Natural killer cell (primary cell): ENCODE measurements at regions not wholly inside any gene's neighbourhood (a gene's known extent, or its start where the extent isn't known, plus 50 kb on each side); places are given as distances from the start of the nearest gene placed in this dataset.

ENCODE experiments used
- ATAC-seq, 3 donors: fragments of 150-1000 bp in 2 of 3; fragments of 200-7000 bp in 1 of 3; cut with Tn5 transposase; 1 replicate in 1 of 3; 2 replicates in 2 of 3; pipeline ENCODE4 v1.10.0; 2021; ENCODE audit warnings: mild to moderate bottlenecking in 2 of 3, moderate library complexity in 2 of 3
- DNase-seq, 2 donors: peaks; one replicate each; pipeline versions ENCODE4 v3.0.0 to v3.0.0-alpha.2; 2013 to 2021; ENCODE audit warnings: mixed read lengths in 1 of 2
- H3K27ac ChIP-seq: one replicate; pipeline ENCODE4 v1.5.1; 2013; ENCODE audit warnings: mild to moderate bottlenecking, low read length
- H3K27me3 ChIP-seq: one replicate; pipeline ENCODE4 v1.6.1; 2013; ENCODE audit warnings: low read length; ENCODE audit not compliant: control insufficient read depth, insufficient read depth
- H3K36me3 ChIP-seq: one replicate; pipeline ENCODE4 v1.6.1; 2013; ENCODE audit warnings: low read length; ENCODE audit not compliant: control insufficient read depth, insufficient read depth
- H3K4me1 ChIP-seq: one replicate; pipeline ENCODE4 v1.6.1; 2013; ENCODE audit warnings: low read length; ENCODE audit not compliant: control insufficient read depth, insufficient read depth
- H3K4me3 ChIP-seq: one replicate; pipeline ENCODE4 v1.5.1; 2013; ENCODE audit warnings: low read length
- H3K9me3 ChIP-seq: one replicate; pipeline ENCODE4 v1.6.1; 2013; ENCODE audit warnings: low read length; ENCODE audit not compliant: control insufficient read depth, insufficient read depth
- H3K27ac Mint-ChIP-seq, 2 donors: one replicate each; pipeline ENCODE4 v1.8.0; 2022; ENCODE audit warnings: mild to moderate bottlenecking in 2 of 2, mixed read lengths in 2 of 2, moderate library complexity in 1 of 2
- H3K27me3 Mint-ChIP-seq, 2 donors: one replicate each; pipeline ENCODE4 v1.8.0; 2022; ENCODE audit warnings: low read depth in 2 of 2, mixed read lengths in 2 of 2
- H3K36me3 Mint-ChIP-seq: one replicate; pipeline ENCODE4 v1.8.0; 2022; ENCODE audit warnings: mixed read lengths
- H3K4me1 Mint-ChIP-seq, 2 donors: one replicate each; pipeline ENCODE4 v1.8.0; 2022; ENCODE audit warnings: mixed read lengths in 2 of 2
- H3K4me3 Mint-ChIP-seq: one replicate; pipeline ENCODE4 v1.8.0; 2022; ENCODE audit warnings: mild to moderate bottlenecking, moderate library complexity, mixed read lengths
- H3K9me3 Mint-ChIP-seq, 2 donors: one replicate each; pipeline ENCODE4 v1.8.0; 2022; ENCODE audit warnings: mixed read lengths in 2 of 2
- WGBS: methylation state at CpG from one replicate; pipeline ENCODE4 v1.1.7; 2013; ENCODE audit warnings: missing lambda C conversion rate; ENCODE audit not compliant: insufficient coverage; 5-methylcytosine and 5-hydroxymethylcytosine counted together
- intact Hi-C: fragments of 100-400 bp; cut with micrococcal nuclease; formaldehyde crosslinking; loops from one replicate; pipeline ENCODE4 v1.14.2; 2022
- TF ChIP-seq, protein P1 (sequence below): fragments of 200-600 bp; IDR thresholded peaks from one replicate; pipeline ENCODE4 v1.8.0; 2022; ENCODE audit warnings: antibody characterized with exemption

DNA sequence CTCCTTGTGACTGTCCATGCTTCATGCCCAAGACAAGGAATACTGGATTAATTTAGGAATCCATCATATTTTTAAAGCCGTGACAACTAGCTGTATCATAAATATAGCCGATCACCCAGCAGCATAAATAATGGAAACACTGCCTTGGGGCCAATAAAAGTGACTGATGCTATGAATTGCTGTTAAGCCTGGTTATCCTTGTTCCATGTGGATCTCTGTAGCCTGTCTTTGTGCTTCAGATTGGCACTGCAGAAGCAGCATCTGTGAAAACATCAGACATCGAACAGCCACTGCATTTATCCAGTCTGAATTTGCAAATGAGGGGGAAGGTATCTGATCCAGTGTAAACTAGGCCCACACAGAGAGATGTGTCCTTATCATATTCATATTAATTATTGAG lies 1181.8 kb downstream of the SORCS1 start:
- Mint-ChIP-seq H3K27ac (no peak overlapping the region), H3K4me1 (no peaks in the 10 kb centered on the region), H3K36me3 (no peaks in the 10 kb centered on the region), H3K27me3 (no peaks in the 10 kb centered on the region), H3K4me3 (no peak overlapping the region), H3K9me3 (peaks cover 10 to 13% of the 10 kb centered on the region in 2 donors)
- TF ChIP-seq, protein P1, sequence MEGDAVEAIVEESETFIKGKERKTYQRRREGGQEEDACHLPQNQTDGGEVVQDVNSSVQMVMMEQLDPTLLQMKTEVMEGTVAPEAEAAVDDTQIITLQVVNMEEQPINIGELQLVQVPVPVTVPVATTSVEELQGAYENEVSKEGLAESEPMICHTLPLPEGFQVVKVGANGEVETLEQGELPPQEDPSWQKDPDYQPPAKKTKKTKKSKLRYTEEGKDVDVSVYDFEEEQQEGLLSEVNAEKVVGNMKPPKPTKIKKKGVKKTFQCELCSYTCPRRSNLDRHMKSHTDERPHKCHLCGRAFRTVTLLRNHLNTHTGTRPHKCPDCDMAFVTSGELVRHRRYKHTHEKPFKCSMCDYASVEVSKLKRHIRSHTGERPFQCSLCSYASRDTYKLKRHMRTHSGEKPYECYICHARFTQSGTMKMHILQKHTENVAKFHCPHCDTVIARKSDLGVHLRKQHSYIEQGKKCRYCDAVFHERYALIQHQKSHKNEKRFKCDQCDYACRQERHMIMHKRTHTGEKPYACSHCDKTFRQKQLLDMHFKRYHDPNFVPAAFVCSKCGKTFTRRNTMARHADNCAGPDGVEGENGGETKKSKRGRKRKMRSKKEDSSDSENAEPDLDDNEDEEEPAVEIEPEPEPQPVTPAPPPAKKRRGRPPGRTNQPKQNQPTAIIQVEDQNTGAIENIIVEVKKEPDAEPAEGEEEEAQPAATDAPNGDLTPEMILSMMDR: no peak
- H3K9me3 ChIP-seq: no peaks in the 10 kb centered on the region
- no peaks in the 10 kb centered on the region for H3K4me1 ChIP-seq
- H3K27ac ChIP-seq: no peak overlapping the region
- H3K4me3 ChIP-seq: no peak overlapping the region
- H3K36me3 ChIP-seq: no peaks in the 10 kb centered on the region
- WGBS: 82% methylated on average over 3 of the region's 3 CpGs
- intact Hi-C loops: loop anchor here (10.0 kb wide), 1 partner anchor 58 kb away; no protein-coding TSS in a partner anchor
- ATAC-seq (no peak), DNase-seq (no peak)
- no peaks in the 10 kb centered on the region for H3K27me3 ChIP-seq

DNA sequence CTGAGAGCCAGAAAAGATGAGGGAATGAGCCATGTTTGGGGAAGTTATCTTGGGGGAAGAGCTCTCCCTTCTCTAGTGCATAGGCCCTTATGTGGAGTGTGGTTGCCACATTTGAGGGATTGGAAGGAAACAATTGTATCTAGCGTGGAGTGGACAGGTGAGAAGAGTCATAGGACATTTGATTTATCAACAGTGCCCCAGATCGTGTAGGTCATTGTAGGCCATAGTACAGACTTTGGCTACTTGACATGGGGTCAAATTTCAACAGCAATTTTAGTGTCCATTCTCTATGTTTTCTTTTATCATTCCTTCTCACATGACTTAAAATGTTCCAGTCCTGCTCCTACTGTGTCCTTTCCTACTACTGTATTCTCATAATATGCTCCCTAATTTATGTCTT lies 1182.8 kb downstream of the SORCS1 start:
- Histone ChIP-seq H3K9me3 (no peaks in the 10 kb centered on the region), H3K4me3 (no peak overlapping the region), H3K27ac (no peak overlapping the region), H3K36me3 (no peaks in the 10 kb centered on the region), H3K4me1 (no peaks in the 10 kb centered on the region), H3K27me3 (no peaks in the 10 kb centered on the region)
- Mint-ChIP-seq H3K4me1 (no peaks in the 10 kb centered on the region), H3K27me3 (no peaks in the 10 kb centered on the region), H3K4me3 (no peak overlapping the region), H3K9me3 (peaks cover 13 to 14% of the 10 kb centered on the region in 2 donors), H3K36me3 (no peaks in the 10 kb centered on the region), H3K27ac (no peak overlapping the region)
- ATAC-seq: no peak
- intact Hi-C loops: loop anchor here (10.0 kb wide), 1 partner anchor 57 kb away; no protein-coding TSS in a partner anchor
- WGBS: 75% methylated on average over 2 of the region's 2 CpGs
- no peak for DNase-seq
- TF ChIP-seq, protein P1: no peak

DNA sequence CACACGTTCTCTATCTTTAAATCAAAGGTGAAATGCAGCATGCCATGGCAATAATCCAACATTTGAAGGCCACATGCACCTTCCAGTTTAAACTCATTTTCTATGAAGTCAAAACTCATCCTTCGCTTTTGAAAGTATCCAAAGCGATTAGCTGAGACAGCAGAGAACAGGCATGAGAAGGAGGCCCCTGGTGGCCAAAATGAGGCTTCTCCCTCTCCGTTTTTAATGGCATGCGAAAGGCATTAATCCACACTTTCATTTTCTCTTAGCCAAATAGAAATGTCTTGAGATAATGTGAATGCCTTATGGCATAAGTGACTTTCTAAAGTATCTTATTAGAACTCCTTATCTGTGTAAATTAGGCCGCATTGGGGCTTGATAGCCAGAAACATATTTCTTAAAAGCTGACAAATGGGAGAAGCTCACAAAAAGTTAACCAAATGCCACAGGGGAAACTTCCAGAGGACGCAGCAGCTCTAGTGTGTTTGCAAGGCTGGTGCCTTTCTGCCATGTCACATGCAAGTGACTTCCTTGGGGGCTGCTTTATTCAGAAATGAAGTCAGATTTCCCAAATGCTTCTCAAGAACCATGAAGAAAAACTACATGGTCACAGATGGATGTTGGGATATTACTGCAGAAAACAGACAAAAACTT lies 1189.6 kb downstream of the SORCS1 start:
- Mint-ChIP-seq H3K27me3 (no peaks in the 10 kb centered on the region), H3K9me3 (peaks cover 3 to 5% of the 10 kb centered on the region in 2 donors), H3K4me3 (no peak overlapping the region), H3K36me3 (no peaks in the 10 kb centered on the region), H3K4me1 (no peaks in the 10 kb centered on the region), H3K27ac (no peak overlapping the region)
- Histone ChIP-seq H3K27me3 (no peaks in the 10 kb centered on the region), H3K9me3 (no peaks in the 10 kb centered on the region), H3K27ac (no peak overlapping the region), H3K36me3 (no peaks in the 10 kb centered on the region), H3K4me1 (no peaks in the 10 kb centered on the region), H3K4me3 (no peak overlapping the region)
- 57% methylated on average over 5 of the region's 7 CpGs for WGBS
- no peak for ATAC-seq
- intact Hi-C loops: no loop called here
- TF ChIP-seq, protein P1: no peak
- no peak for DNase-seq

DNA sequence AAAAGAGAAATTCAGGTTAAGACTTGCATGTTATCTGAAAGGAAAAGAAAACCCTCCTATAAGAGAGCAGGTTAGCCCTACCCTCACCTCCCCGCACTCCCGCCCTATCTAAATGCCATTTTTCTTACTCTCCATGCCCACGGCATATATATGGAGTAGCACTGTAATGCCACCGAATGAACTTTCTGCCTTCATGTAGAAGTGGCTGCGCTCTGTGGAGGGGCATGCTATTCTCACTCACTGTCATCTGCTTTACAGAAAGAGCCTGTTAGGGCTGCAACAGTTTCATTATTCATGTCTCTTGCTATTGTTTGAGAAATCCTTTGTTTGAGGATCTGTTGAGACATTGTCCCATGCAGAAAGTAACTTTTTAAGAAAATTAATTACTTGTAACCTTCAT lies 1190.6 kb downstream of the SORCS1 start:
- TF ChIP-seq, protein P1: no peak
- H3K27ac Mint-ChIP-seq: no peak overlapping the region
- intact Hi-C loops: no loop called here
- no peaks in the 10 kb centered on the region for H3K27me3 Mint-ChIP-seq
- Histone ChIP-seq H3K27ac (no peak overlapping the region), H3K27me3 (no peaks in the 10 kb centered on the region), H3K4me1 (no peaks in the 10 kb centered on the region), H3K9me3 (no peaks in the 10 kb centered on the region), H3K36me3 (no peaks in the 10 kb centered on the region), H3K4me3 (no peak overlapping the region)
- H3K36me3 Mint-ChIP-seq: no peaks in the 10 kb centered on the region
- DNase-seq (no peak), ATAC-seq (no peak)
- peaks cover 3 to 5% of the 10 kb centered on the region in 2 donors for H3K9me3 Mint-ChIP-seq
- H3K4me3 Mint-ChIP-seq: no peak overlapping the region
- H3K4me1 Mint-ChIP-seq: no peaks in the 10 kb centered on the region
- 93% methylated on average over 3 of the region's 5 CpGs for WGBS
